ENCODE measurements at regions not wholly inside any gene's neighbourhood (a gene's known extent, or its start where the extent isn't known, plus 50 kb on each side); places are given as distances from the start of the nearest gene placed in this dataset.

DNA sequence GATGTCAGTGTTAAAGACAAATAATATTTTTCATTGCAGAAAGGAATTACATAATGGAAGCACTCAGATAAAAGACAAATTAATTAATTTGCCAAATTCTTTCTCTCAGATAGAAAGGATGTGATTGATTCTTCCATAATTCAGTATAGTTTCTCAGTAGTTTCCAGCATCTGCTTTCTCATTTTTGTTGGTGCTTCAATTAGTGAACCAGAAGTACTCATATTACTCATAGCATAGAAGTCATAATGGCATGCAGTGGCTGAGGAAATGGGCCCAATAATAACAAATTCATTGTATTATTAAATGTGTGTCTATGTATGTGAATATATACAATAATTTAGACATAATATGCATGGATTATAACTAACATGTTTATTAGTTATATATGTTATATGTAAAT lies 393.3 kb upstream of the TRAM1L1 start:
- TF ChIP-seq, protein P1, sequence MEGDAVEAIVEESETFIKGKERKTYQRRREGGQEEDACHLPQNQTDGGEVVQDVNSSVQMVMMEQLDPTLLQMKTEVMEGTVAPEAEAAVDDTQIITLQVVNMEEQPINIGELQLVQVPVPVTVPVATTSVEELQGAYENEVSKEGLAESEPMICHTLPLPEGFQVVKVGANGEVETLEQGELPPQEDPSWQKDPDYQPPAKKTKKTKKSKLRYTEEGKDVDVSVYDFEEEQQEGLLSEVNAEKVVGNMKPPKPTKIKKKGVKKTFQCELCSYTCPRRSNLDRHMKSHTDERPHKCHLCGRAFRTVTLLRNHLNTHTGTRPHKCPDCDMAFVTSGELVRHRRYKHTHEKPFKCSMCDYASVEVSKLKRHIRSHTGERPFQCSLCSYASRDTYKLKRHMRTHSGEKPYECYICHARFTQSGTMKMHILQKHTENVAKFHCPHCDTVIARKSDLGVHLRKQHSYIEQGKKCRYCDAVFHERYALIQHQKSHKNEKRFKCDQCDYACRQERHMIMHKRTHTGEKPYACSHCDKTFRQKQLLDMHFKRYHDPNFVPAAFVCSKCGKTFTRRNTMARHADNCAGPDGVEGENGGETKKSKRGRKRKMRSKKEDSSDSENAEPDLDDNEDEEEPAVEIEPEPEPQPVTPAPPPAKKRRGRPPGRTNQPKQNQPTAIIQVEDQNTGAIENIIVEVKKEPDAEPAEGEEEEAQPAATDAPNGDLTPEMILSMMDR (IDR thresholded peaks at IDR 0.05; ENCODE audit: poor library complexity, severe bottlenecking) = no peak
- no peak for TF ChIP-seq POLR2AphosphoS5 (IDR thresholded peaks at IDR 0.05)
